Left renal cortex interstitium (tissue), 4 donors: ENCODE measurements at regions not wholly inside any gene's neighbourhood (a gene's known extent, or its start where the extent isn't known, plus 50 kb on each side); places are given as distances from the start of the nearest gene placed in this dataset.
"Not testable (repeated sequence)": the region's sequence is repeated elsewhere in the genome, so short reads cannot be mapped to it uniquely, and the experiment has no call there.

Experiments used
- DNase-seq, 4 donors: peaks; one replicate each; pipeline ENCODE4 v3.0.0-alpha.2; 2013; ENCODE audit warnings: low read depth in 4 of 4, low spot score in 2 of 4, missing footprints in 1 of 4

DNA sequence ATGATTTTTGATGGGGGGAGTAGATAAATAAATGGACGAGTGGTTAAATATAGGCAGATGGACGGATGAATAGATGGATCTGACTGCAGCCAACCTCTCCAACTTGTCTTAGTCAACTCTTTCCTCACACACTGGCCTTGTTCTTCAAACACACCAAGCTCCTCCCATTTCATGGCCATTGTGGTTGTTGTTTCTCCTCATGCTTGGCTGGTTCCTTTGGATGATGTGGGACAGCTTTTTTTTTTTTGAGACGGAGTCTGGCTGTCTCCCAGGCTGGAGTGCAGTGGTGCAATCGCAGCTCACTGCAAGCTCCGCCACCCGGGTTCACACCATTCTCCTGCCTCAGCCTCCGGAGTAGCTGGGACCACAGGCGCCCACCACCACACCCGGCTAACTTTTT is 155.2 kb downstream of the ZNF281 start:
- not testable (repeated sequence) for DNase-seq

DNA sequence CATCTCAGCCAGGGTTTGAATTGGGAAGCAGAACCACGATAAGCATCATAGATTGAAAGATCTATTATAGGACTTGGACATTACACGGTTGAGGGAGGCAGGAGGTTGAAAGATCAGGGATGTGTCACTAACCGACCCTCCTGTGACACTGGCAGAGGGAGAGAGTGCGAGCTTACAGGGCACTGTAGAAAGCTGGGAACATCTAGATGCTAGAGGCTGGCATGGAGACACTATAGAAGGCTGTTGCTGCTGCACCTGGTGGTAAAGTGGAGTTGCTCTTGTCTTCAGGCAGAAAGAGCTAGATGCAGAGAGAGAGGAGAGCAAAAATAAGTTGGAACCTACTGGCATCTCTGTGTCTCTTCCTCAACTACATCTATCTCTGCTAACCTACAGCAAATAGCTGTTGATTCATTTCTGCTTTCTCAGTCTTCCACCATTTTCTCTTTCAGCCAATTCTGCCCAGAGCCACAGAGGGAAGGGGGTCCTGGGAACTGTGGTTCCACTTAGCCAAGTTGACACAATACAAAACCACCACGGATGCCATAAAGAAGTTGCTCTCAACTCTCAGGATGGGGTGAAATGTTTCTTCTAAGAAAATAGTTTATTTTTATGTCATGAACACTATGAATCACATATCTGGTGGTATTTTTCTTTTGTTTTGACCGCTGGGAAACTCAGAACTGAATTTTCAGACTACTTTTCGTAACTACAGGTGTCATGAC is 155.9 kb downstream of the ZNF281 start:
- no peak for DNase-seq

DNA sequence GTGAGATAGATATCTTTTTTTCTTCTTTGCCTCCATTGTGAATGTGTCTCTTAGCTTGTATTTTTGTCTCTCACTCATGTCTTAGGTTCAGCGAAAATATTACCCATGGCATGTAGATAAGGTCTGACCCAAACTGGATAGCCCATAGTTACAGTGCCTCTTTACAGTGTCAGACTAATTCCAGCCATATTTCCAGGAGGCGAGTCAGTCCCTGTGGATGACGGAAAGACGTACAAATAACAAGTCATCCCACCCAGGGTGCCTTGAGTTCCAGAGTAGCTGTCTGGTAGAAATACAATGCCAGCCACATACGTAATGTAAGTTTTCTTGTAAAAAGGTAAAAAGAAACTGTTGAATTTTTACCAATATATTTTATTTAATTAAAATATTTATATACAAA is 157.3 kb downstream of the ZNF281 start:
- DNase-seq, result no peak

DNA sequence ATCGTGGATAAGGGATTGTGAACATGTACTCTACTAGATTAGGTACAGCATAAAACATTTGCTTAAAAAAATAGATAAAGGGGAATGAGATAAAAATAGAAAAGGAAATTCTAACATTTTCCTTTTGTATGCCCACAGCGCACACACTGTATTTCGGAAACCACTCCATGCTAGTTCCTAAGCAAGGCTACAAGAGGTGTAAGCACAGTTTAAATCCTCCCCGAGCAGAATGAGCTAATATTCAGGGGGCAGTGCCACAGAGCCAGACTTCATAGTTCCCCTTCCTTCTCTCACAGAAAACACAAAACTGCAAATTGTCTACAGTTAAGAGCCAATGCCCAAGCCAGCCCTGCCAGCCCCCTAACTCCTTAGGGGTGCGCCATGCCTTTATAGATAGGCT is 159.4 kb downstream of the ZNF281 start:
- DNase-seq, result no peak

DNA sequence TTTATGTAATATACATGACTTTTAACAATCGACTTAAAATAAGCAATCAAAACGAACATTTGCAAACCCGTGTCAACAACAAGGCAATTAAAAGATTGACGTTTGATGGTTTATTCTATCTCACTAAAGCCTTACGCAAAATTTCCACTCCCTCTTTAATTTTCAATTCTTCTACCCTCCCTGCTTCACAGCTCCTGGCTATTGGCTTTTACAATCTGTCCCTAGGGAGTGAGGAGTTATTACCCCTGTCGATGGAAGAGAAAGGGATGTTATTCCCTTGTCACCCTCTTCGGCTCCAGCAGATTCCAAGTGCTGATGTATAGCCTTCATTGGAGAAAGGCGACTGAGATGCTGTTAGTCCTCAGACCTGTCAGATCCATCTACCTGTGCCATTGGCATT is 161.3 kb downstream of the ZNF281 start:
- DNase-seq, result no peak

DNA sequence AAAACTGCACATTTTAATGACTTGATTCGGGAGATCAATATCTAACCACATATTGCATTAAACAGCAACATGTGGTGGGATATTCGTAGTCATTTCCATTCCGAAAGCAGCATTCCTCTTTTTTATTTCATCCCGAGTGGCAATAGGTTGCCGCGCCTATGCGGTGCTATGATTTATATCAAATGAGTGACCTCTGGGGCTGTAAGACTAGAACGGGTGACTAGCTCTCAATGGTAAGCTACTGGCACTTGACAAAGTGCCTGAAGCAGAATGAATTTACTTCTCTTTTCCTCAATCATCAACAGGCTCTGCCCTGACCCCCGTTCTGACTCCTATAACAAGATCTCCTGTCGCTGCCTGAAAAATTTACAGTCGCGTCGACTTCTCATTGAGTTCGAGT is 162.3 kb downstream of the ZNF281 start:
- peak in 1 of 4 donors; percentile 29 for DNase-seq

DNA sequence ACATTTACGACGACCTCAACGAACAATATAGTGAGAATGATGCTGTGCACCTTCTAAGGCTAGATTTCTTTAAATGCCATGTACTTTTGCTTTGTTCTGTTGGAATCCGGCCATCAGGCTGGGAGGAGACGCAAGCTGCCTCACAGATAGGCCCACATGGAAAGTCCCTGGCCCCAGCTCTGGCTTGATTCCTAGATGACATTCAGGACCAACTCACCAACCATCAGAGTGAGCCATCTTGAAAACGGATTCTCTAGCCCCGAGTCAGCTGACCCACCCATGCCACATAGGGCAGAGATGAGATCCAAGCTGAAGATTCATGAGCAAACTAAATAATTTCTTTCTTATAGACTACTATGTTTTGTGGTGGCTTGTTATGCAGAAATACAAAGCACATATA is 164.4 kb downstream of the ZNF281 start:
- no peak for DNase-seq

DNA sequence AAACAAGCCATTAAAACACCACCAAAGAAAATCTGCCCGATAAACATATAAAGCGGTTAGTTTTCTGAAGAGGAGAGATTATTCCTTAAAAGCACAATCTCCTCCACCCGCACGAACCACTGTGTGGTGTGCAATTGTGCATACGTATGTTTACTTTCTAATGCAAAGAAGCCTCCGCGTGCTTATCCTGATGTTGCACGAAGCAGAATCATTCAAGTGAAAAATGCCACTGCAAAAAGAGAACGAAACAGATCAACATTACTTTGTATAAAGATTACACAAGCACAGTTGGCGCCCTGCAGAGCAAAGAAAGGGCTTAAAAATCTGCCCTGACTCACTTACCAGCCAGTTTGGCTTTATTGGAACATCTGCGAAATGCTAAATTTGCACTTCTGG is 166.8 kb downstream of the ZNF281 start:
- no peak for DNase-seq

DNA sequence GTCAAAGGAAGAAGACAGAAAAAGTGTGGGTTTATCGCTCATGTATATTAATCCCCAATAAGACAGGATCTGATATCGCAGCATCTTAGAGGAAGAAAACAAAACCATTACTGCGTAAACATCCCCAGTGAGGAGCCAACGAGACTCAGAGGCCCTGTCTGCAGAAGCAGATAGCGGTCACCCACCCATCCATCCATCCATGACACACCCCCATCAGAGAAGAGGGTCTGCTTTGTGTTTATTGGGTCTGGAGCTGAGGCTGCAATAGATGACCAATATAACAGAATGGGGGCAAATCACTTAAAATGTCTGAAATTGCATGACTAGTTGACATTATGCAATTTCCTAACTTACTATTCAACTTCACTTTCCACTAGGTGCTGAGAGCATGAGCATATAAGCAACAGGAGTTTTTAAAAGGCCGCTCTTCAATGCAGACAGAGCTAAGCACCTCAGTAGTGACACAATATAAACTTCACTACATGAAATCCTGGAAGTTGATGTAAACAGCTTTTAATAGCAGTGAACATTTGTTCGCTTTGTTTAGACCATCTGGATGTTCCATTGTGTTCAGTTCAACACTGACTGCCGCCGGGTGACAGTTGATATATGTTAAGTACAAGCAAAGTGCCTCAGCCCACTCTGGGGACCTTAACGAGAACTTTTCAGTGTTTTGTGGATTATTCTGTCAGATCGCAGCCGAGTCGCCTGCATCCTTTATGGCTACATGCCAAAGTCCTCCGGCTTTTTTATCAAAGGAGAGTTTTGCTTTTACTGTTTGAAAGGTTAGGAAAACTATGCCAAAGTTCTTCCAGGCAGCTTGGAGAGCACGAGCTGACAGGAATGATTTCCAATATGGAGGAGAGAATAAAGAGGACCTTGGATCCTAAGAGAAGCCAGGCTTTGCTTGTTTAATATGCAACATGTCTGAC is 167.5 kb downstream of the ZNF281 start:
- peak in 1 of 4 donors; percentile 29 for DNase-seq

DNA sequence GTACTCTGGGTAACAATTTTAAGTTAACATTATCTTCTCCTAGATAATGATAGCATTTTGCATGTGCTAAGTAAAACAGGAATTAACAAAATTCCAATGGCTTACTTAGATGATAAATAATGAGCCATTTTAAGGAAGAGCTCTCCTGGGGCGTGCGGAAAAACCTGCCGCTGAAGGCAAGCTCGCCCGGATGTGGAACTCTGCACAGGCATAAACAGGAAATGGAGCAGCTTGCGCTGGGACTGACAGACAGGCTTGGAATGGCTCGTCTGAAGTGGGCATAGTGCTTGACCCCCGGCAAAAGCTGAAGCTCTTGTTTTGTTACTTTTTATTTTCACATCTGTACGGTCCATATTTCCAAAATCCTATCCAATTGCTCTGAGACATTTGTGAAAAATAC is 169.2 kb downstream of the ZNF281 start:
- DNase-seq, result no peak

DNA sequence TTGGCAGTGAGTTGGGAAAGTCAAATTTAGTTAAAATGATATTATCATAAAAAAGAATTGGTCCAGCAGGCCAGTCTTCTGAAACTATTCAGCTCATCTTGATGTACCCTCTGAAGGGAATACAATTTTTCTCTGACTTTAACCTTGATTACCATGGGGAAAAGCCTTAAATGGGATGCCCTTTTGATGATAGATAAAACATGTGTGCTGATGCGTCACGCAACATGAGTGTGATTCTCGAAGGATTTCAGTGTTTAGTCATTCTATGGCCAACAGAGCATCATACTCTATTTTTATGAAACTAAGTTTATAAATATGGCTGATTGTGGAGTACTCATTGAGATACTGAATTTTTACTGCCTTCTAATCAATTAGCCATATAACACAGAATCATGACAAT is 171.5 kb downstream of the ZNF281 start:
- no peak for DNase-seq

DNA sequence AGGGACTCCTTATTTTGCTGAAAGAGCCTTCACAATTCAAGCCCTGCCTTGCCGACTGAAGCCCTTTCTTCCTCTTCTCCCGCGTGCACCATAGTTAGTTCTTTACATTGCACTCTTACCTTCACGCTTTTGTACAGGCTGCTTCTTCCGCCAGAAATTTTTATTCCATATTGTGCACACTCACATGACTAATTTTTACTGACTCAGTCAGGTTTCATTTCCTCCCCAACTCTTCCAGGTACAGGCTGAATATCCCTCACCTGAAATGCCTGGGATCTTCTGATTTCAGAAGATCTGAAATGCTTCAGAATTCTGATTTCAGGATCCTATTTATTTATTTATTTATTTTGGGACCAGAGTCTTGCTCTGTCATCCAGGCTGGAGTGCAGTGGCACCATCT is 172.8 kb downstream of the ZNF281 start:
- DNase-seq, result no peak

DNA sequence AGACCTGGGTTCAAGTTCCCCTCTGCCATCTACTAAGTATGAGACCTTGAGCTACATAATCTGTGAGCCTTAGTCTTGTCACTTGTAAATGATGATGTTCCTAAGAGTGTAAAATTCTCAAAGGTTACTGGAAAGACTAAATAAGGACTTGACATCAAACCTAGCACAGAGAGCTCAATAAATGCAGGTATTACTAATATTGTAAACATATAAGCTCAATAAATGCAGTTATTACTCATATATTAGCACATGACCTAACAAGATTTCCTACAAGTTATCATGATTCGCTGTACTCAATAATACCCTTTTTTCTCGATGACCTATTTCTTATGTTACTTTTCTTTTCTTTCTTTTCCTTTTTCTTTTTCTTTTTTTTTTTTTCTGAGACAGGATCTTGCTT is 174.9 kb downstream of the ZNF281 start:
- DNase-seq, result no peak

DNA sequence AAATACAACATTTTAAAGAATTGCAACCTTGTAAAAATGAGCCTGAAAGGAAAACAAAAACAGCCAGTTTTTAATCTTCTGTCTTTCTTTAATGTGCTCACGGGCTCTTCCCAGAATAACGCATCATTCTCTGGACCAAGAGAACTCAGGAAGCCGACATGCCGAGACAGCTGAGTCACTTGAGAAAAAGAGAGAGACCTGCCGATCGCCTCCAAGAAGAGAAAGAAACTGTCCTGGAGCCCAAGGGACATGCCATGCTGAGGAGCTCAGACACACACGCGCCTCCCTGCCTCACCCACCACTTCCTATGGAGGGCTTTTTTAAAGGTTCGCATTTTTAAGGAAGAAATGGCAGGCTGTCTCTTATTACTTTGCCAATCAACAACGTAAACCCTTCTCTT is 176.4 kb downstream of the ZNF281 start:
- DNase-seq, result no peak

DNA sequence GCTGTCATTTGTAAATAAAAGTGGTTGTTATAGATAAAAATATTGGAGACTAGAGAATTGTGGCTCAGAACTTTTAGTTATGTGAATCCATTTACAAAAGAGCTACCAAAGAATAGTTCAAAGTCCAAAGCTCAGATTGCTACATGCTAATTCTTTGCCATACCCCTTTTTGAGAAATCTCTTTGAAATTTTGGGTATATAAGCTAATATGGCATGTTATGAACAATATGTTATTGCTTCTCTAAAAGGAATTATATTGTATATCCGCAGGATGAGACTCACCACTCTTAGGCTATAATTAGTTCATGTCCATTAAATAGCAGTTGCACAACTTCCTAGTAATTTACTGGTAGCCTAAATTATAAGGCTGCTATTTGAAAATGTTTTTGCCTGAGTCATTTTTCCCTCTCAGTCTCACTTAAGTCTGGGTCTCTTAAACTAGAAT is 178.0 kb downstream of the ZNF281 start:
- no peak for DNase-seq

DNA sequence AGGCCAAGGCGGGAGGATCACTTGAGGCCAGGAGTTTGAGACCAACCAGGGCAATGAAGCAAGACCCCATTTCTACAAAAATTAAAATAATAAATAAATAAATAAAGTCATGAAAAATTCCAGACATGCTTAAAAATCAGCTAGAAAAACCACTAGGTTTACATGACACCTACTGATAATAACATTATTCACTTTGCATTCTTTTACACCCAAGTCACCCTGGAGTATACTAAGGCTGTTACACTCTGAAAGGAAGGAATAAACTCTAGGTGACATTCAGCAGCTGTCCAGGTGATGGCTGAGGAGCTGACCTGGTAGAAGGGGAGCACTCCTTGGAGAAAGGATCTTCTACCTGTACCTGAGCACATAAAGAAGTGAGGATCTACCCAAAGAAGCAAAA is 179.2 kb downstream of the ZNF281 start:
- DNase-seq, result no peak

DNA sequence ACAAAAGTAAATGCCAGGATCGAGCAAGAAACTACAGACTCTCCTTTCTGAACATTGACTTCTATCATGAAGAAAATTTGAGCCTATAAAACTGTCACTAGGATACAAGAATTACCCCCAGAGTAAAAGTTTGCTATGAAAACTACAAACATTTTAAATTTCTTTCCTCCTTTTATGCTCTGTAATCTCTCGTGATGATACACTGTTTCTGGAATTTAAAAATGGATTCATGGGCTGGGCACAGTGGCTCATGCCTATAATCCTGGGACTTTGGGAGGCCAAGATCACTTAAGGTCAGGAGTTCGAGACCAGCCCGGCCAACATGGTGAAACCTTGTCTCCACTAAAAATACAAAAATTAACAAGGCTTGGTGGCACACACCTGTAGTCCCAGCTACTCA is 181.3 kb downstream of the ZNF281 start:
- no peak for DNase-seq

DNA sequence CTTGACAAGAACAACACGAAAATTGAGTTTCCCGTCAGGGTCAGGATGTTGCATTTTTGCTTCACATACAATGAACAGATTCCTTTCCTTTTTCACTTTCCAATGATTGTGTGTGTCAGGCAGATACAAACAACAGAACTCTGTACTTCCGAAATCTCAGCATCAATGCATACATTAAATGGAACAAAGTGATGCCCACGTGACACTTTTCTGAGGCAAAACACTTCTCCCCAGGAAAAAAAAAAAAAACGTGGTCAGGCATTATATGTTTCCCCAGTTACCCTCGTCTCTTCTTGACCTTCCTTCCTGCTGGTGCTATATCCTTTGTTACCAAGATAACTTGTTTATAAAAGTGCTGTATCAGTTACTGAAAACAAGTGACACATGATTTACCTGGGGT is 181.8 kb downstream of the ZNF281 start:
- no peak for DNase-seq
